BLaER1 (cell line): ENCODE measurements at regions not wholly inside any gene's neighbourhood (a gene's known extent, or its start where the extent isn't known, plus 50 kb on each side); places are given as distances from the start of the nearest gene placed in this dataset.
"Not testable (repeated sequence)": the region's sequence is repeated elsewhere in the genome, so short reads cannot be mapped to it uniquely, and the experiment has no call there.

ENCODE experiments used
- H3K27ac ChIP-seq: shearing (Covaris generic); formaldehyde crosslinking; 2 replicates; pipeline ENCODE4 v1.8.1; 2022
- H3K27me3 ChIP-seq: shearing (Covaris generic); formaldehyde crosslinking; 2 replicates; pipeline ENCODE4 v1.8.1; 2022
- H3K36me3 ChIP-seq: shearing (Covaris generic); formaldehyde crosslinking; 2 replicates; pipeline ENCODE4 v1.8.1; 2022
- H3K4me1 ChIP-seq: shearing (Covaris generic); formaldehyde crosslinking; 2 replicates; pipeline ENCODE4 v1.8.1; 2022
- H3K4me2 ChIP-seq: shearing (Covaris generic); formaldehyde crosslinking; 2 replicates; pipeline ENCODE4 v1.8.1; 2022
- H3K4me3 ChIP-seq: shearing (Covaris generic); formaldehyde crosslinking; 2 replicates; pipeline ENCODE4 v1.8.1; 2022
- H3K9ac ChIP-seq: shearing (Covaris generic); formaldehyde crosslinking; 2 replicates; pipeline ENCODE4 v1.8.1; 2022
- H3K9me3 ChIP-seq: shearing (Covaris generic); formaldehyde crosslinking; 2 replicates; pipeline ENCODE4 v1.8.1; 2022
- H4K20me1 ChIP-seq: shearing (Covaris generic); formaldehyde crosslinking; 2 replicates; pipeline ENCODE4 v1.8.1; 2022
- Cebpa-rat ChIP-seq: shearing (Covaris generic); IDR thresholded peaks from 2 replicates; pipeline ENCODE4 v1.8.1; 2022

DNA sequence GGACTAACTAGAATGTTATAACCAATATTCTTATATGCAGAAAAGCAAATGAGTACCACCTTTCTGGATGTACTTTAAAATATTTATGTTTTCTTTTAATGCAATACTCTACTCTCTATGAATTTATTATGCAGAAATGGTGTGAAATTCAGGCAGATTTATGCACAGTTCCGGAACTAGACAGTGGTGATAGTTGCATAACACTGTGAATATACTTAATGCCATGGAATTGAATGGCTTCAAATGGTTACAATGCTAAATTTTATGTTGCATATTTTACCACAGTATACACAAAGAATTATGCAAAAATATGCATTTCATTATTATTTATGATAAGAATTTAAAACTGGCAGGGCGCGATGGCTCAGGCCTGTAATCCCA lies 287.8 kb upstream of the FN1 start:
- H3K27me3 ChIP-seq = no peaks in the 10 kb centered on the region
- no peaks in the 10 kb centered on the region for H3K36me3 ChIP-seq
- no peaks in the 10 kb centered on the region for H3K4me1 ChIP-seq
- H3K9ac ChIP-seq = no peak overlapping the region
- no peak for TF ChIP-seq Cebpa-rat
- H3K4me3 ChIP-seq = no peak overlapping the region
- H3K4me2 ChIP-seq = no peak overlapping the region
- no peaks in the 10 kb centered on the region for H3K9me3 ChIP-seq
- H3K27ac ChIP-seq = no peak overlapping the region
- no peaks in the 10 kb centered on the region for H4K20me1 ChIP-seq

DNA sequence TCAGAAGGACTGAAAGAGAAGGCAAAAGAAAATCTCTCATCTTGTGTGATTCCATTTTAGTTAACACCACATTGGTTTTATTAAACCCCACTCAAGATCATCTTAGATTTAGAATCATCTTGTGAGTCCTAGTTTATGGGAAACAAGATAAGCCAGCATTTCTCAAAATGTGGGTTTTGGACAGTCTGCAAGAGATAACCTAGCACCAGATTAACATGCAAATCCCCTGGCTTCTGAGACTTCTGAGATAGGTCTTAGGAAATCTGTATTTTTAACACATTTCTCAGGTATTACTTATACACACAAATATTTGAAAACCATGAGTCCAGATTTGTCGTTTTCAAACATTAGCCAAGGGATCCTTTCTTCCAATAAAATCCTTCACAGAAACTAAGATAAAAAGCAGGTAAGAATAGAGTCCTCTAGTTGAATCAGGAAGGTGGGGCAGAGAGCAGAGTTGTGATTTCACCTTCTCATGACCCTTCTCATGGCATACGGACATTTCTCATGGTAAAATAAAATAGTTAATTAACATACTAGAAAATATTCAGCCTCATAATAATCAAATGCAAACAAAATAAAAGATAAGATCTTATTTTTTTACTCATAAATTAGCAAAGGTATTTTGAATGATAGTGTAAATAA lies 287.2 kb upstream of the FN1 start:
- TF ChIP-seq Cebpa-rat = no peak
- Histone ChIP-seq H3K4me1 (no peaks in the 10 kb centered on the region), H3K27ac (no peak overlapping the region), H4K20me1 (no peaks in the 10 kb centered on the region), H3K4me3 (no peak overlapping the region), H3K9me3 (no peaks in the 10 kb centered on the region), H3K36me3 (no peaks in the 10 kb centered on the region), H3K27me3 (no peaks in the 10 kb centered on the region), H3K9ac (no peak overlapping the region), H3K4me2 (no peak overlapping the region)

DNA sequence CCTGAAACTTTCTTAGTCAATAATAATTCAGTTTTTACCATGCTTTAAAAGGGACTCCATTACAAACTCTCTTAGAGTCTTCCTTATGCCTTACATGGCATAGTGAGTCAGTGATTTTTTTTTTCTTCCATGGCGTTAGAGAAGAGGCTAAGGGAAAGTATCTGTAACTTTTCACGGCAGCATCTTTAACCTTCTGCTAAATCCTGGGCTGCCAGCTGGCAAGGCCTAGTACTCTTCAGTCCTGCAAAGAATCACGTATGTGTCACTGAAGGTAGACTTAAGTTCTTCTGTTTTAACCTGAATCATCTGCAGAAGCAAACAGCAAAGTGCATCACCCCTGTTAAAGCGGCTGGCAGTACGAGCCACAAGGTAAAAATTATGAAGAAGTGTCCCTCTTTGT lies 286.3 kb upstream of the FN1 start:
- Histone ChIP-seq H3K9ac (no peak overlapping the region), H4K20me1 (no peaks in the 10 kb centered on the region), H3K27ac (no peak overlapping the region), H3K27me3 (no peaks in the 10 kb centered on the region), H3K9me3 (no peaks in the 10 kb centered on the region), H3K4me3 (no peak overlapping the region), H3K4me1 (no peaks in the 10 kb centered on the region), H3K36me3 (no peaks in the 10 kb centered on the region), H3K4me2 (no peak overlapping the region)
- no peak for TF ChIP-seq Cebpa-rat

DNA sequence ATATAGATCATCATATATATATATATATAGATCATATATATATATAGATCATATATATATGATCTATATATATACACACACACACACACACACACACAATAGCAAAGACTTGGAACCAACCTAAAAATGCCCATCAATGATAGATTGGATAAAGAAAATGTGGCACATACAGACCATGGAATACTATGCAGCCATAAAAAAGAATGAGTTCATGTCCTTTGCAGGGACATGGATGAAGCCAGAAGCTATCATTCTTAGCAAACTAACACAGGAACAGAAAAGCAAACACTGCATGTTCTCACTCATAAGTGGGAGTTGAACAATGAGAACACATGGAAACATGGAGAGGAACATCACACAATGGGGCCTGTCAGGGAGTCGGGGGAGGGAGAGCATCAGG lies 285.6 kb upstream of the FN1 start:
- not testable (repeated sequence) for H3K4me3 ChIP-seq, H3K4me2 ChIP-seq, H4K20me1 ChIP-seq, H3K36me3 ChIP-seq, H3K4me1 ChIP-seq, H3K9ac ChIP-seq, H3K27ac ChIP-seq, H3K9me3 ChIP-seq, H3K27me3 ChIP-seq

DNA sequence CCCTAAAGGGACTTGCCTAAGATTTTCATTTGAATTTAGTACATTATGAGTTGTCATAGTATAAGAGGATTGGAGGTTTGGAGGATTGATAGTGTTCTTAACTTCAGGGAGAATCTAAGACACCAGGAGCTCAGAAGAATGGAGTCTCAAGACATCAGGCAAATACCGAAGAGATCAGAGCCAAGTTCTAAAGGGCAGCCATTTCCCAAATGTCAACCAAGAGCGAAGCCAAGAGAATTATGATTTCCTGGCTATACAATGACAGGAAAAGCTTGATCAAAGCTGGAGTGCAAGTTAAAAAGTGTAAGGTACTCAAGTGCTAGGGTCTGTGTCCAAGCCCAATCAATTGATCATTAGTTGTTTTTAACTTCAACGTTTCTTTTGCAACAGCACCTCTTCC lies 283.0 kb upstream of the FN1 start:
- no peak overlapping the region for H3K4me3 ChIP-seq
- no peak for TF ChIP-seq Cebpa-rat
- H3K27ac ChIP-seq = no peak overlapping the region
- H3K36me3 ChIP-seq = no peaks in the 10 kb centered on the region
- no peak overlapping the region for H3K4me2 ChIP-seq
- H4K20me1 ChIP-seq = no peaks in the 10 kb centered on the region
- H3K9me3 ChIP-seq = no peaks in the 10 kb centered on the region
- no peak overlapping the region for H3K9ac ChIP-seq
- H3K27me3 ChIP-seq = no peaks in the 10 kb centered on the region
- no peaks in the 10 kb centered on the region for H3K4me1 ChIP-seq

DNA sequence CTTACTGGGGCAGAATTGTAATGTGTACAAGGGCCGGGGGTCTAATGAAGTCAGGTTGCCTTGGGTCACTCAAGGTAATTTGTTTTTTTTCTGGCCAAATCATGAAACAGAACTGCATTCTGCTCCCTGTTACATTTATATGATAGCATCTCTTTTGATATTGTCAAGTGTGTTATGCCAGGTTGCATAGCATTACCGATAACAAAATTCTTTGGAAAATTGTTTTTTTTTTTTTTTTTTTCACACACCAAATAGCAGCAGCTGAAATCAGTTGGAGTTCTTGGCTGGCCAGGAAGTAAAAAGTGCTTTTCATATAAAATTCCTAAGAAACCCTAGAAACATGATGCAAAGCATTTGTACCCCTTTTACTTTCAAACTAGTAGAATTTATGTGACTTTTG lies 282.6 kb upstream of the FN1 start:
- H3K27ac ChIP-seq = no peak overlapping the region
- H3K27me3 ChIP-seq = no peaks in the 10 kb centered on the region
- no peaks in the 10 kb centered on the region for H3K9me3 ChIP-seq
- H3K4me2 ChIP-seq = no peak overlapping the region
- no peaks in the 10 kb centered on the region for H4K20me1 ChIP-seq
- no peak overlapping the region for H3K9ac ChIP-seq
- no peak overlapping the region for H3K4me3 ChIP-seq
- H3K36me3 ChIP-seq = no peaks in the 10 kb centered on the region
- TF ChIP-seq Cebpa-rat = no peak
- no peaks in the 10 kb centered on the region for H3K4me1 ChIP-seq

DNA sequence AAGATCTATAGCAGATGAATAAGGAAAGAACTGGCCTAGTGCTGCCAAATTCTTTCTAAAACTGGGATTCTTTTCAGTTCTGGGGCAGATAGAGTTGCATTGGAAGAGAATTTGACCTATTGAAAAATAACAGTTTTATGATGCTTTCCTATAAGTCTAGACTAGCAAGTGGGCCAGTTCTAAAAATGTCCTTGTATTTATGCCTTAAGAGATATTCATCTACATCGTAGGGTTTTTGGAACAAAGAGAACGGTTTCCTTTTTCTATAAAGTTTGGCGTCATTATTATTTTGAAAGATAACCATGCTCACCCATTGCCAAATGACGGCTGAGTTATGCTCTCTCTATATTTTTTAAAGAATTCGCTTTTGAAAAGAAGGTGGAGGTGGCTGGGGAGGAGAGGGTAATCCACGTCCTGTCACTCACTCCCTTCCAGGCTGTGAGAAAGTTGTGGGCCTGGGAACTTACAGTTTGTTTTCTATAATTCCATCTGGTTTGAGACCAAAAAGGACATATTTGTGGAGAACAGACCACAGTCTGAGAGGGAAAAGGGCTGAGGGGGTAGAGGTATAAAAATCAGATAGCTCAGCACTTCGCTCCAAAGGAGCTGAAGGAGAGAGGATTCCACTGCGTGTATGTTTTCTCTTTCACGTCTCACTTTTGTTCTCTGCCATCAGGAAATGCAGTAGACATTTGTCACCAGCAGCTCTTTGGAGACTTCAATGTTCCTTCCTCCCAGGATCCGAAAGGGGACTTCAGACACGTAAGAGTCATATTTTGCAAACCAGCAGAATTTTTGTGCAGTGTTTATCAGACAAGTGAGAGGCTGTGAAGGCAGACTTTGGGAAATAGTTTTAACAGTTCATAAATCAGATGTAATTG lies 281.9 kb upstream of the FN1 start:
- Histone ChIP-seq H3K9me3 (no peaks in the 10 kb centered on the region), H3K9ac (no peak overlapping the region), H3K27ac (no peak overlapping the region), H3K4me2 (no peak overlapping the region), H3K4me1 (no peaks in the 10 kb centered on the region), H4K20me1 (no peaks in the 10 kb centered on the region), H3K36me3 (no peaks in the 10 kb centered on the region), H3K27me3 (no peaks in the 10 kb centered on the region), H3K4me3 (no peak overlapping the region)
- no peak for TF ChIP-seq Cebpa-rat

DNA sequence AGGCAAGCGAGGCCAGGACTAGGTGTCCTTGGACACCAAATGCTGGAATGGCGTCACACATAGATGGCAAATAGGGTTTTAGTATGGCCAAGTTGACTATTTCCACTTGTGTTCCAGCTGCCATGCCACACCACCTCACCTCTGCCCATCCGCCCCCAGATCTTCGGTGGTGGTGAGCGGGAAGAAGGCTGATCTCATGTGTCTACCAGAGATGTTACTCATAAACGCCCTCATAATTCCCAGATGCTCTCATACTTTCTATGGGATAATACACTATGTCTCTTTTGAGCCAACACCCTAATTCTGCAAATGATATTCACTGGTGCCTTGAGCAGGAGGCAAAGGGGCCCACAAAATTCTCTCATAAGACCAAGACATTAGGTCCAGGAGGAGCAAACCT lies 281.1 kb upstream of the FN1 start:
- no peaks in the 10 kb centered on the region for H3K27me3 ChIP-seq
- no peaks in the 10 kb centered on the region for H4K20me1 ChIP-seq
- no peaks in the 10 kb centered on the region for H3K9me3 ChIP-seq
- no peak overlapping the region for H3K4me2 ChIP-seq
- no peak overlapping the region for H3K27ac ChIP-seq
- no peak for TF ChIP-seq Cebpa-rat
- no peaks in the 10 kb centered on the region for H3K36me3 ChIP-seq
- H3K4me3 ChIP-seq = no peak overlapping the region
- no peaks in the 10 kb centered on the region for H3K4me1 ChIP-seq
- no peak overlapping the region for H3K9ac ChIP-seq

DNA sequence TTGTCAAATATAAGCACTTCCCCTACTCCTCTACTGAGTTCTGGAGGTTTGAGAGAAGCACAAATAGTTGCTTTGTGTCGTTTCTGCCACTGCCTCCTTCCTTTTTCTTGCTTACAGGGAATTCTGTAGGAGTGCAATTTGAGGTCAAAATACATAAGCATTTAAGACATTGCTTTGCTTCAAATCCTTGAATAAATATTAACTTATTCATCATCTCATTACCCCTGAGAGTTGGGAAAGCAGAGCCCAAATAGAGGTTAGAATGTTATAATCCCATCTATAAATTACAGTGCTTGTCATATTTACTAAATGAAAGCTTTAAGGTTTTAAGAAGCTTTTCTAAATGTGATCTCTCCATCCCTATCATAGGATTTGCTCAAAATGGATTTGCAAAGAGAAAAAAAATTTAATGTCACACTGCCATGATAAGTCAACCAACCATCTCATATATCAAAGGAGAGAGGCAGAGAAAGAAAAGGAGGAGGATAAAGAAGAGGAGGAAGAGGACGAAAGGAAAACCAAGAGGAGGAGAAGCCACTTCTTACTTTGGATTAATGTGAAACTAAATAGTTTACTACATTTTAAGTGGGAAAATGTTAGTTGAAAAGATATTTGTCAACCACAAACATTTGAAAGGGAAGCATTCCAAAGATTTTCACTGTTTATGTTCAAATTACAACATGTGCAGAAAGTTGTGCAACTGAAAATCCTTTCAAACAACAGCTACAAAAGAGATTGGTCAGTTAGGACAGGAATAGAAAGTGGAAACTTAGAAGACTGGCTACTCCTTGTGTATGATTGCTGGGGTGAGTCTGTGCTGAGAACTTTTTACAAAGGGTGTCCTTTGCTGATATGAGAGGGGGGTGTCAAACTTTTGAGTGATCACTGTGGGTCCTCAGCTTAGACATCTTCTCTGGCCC lies 277.3 kb upstream of the FN1 start:
- H3K4me1 ChIP-seq = peaks cover 6% of the 10 kb centered on the region; the same call in 1 of the 2 replicates
- H3K9me3 ChIP-seq = no peaks in the 10 kb centered on the region
- H3K36me3 ChIP-seq = no peaks in the 10 kb centered on the region
- no peak for TF ChIP-seq Cebpa-rat
- no peak overlapping the region for H3K9ac ChIP-seq
- H3K27me3 ChIP-seq = no peaks in the 10 kb centered on the region
- H3K27ac ChIP-seq = no peak overlapping the region
- no peaks in the 10 kb centered on the region for H4K20me1 ChIP-seq
- H3K4me3 ChIP-seq = no peak overlapping the region
- H3K4me2 ChIP-seq = no peak overlapping the region
